ENCODE measurements at regions not wholly inside any gene's neighbourhood (a gene's known extent, or its start where the extent isn't known, plus 50 kb on each side); places are given as distances from the start of the nearest gene placed in this dataset.

DNA sequence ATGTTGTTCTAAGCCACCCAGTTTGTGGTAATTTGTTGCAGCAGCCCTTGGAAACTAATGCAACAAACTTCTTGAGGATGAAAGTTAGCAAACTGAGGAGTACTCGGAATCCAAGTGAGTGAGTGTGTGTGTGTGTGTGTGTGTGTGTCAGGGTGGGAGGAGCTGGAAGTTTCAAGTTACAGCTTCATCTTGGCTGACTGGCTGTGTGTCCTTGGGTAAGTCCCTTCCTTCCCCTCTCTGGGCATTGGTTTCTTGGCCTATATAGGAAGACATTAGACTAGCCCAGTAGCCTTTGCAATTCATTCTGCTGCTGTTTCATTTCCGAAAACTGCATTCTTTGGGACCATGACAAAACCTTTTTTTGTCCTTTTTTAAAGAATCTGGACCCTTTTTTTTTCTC, 157.2 kb downstream of the MELK start (continued):
- TF ChIP-seq, protein P1, sequence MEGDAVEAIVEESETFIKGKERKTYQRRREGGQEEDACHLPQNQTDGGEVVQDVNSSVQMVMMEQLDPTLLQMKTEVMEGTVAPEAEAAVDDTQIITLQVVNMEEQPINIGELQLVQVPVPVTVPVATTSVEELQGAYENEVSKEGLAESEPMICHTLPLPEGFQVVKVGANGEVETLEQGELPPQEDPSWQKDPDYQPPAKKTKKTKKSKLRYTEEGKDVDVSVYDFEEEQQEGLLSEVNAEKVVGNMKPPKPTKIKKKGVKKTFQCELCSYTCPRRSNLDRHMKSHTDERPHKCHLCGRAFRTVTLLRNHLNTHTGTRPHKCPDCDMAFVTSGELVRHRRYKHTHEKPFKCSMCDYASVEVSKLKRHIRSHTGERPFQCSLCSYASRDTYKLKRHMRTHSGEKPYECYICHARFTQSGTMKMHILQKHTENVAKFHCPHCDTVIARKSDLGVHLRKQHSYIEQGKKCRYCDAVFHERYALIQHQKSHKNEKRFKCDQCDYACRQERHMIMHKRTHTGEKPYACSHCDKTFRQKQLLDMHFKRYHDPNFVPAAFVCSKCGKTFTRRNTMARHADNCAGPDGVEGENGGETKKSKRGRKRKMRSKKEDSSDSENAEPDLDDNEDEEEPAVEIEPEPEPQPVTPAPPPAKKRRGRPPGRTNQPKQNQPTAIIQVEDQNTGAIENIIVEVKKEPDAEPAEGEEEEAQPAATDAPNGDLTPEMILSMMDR (IDR thresholded peaks at IDR 0.05; ENCODE audit: control extremely low read depth in 1 of 3, insufficient read depth in 1 of 3, low read depth in 1 of 3, low read length in 3 of 3): no peak
- no peak for TF ChIP-seq RBBP5 (IDR thresholded peaks at IDR 0.05; ENCODE audit: borderline replicate concordance, low read depth, low read length)
- no peak for TF ChIP-seq SAP30 (IDR thresholded peaks at IDR 0.05; ENCODE audit: insufficient read depth, insufficient replicate concordance, low read length)
- TF ChIP-seq SIRT6 (IDR thresholded peaks at IDR 0.05; ENCODE audit: low read length): no peak
- TF ChIP-seq SRF (IDR thresholded peaks at IDR 0.05; ENCODE audit: low read depth, low read length): no peak
- TF ChIP-seq HDAC2 (IDR thresholded peaks at IDR 0.05; ENCODE audit: borderline replicate concordance in 1 of 2, low read depth in 2 of 2, low read length in 2 of 2): no peak

Data from H1 (cell line).